ENCODE measurements at regions not wholly inside any gene's neighbourhood (a gene's known extent, or its start where the extent isn't known, plus 50 kb on each side); places are given as distances from the start of the nearest gene placed in this dataset.
A peak's percentile ranks its signal among the peaks of the same experiment; 100 is the strongest.

GRCh38 chr14:51546603-51547258 is 105.0 kb upstream of the FRMD6 start:
- DNase-seq (ENCODE audit: low spot score) = peak; percentile 18

- peak; percentile 97 for DNase-seq (ENCODE audit: low spot score)
These were observed 104.5 kb upstream of the FRMD6 start for GRCh38 chr14:51547260-51547659.

GRCh38 chr14:51547701-51548100 is 104.0 kb upstream of the FRMD6 start:
- DNase-seq (ENCODE audit: low spot score) = peak; percentile 10

GRCh38 chr14:51548187-51548586 is 103.5 kb upstream of the FRMD6 start:
- DNase-seq (ENCODE audit: low spot score) = peak; percentile 12

- no peak for DNase-seq (ENCODE audit: low spot score)
These were observed 101.1 kb upstream of the FRMD6 start for GRCh38 chr14:51550636-51551035.

- DNase-seq (ENCODE audit: low spot score) = no peak
These were observed 99.4 kb upstream of the FRMD6 start for GRCh38 chr14:51552275-51552674.

- DNase-seq (ENCODE audit: low spot score) = no peak
These were observed 98.8 kb upstream of the FRMD6 start for GRCh38 chr14:51552768-51553404.

GRCh38 chr14:51554339-51554920 is 97.3 kb upstream of the FRMD6 start:
- DNase-seq (ENCODE audit: low spot score) = peak; percentile 70

- peak; percentile 54 for DNase-seq (ENCODE audit: low spot score)
These were observed 96.8 kb upstream of the FRMD6 start for GRCh38 chr14:51554953-51555352.

- no peak for DNase-seq (ENCODE audit: low spot score)
These were observed 90.6 kb upstream of the FRMD6 start for GRCh38 chr14:51561141-51561540.

- DNase-seq (ENCODE audit: low spot score) = peak; percentile 31
These were observed 88.9 kb upstream of the FRMD6 start for GRCh38 chr14:51562816-51563215.

GRCh38 chr14:51563560-51563959 is 88.2 kb upstream of the FRMD6 start:
- DNase-seq (ENCODE audit: low spot score) = no peak

GRCh38 chr14:51564460-51564859 is 87.2 kb upstream of the FRMD6 start:
- DNase-seq (ENCODE audit: low spot score) = no peak

- no peak for DNase-seq (ENCODE audit: low spot score)
These were observed 86.6 kb upstream of the FRMD6 start for GRCh38 chr14:51564986-51565604.

GRCh38 chr14:51566831-51567582 is 84.7 kb upstream of the FRMD6 start:
- no peak for DNase-seq (ENCODE audit: low spot score)

GRCh38 chr14:51568366-51568765 is 83.3 kb upstream of the FRMD6 start:
- DNase-seq (ENCODE audit: low spot score) = no peak

- no peak for DNase-seq (ENCODE audit: low spot score)
These were observed 78.1 kb upstream of the FRMD6 start for GRCh38 chr14:51573607-51574006.

- DNase-seq (ENCODE audit: low spot score) = no peak
These were observed 77.7 kb upstream of the FRMD6 start for GRCh38 chr14:51574009-51574408.

GRCh38 chr14:51575349-51576116 is 76.2 kb upstream of the FRMD6 start:
- DNase-seq (ENCODE audit: low spot score) = no peak

- DNase-seq (ENCODE audit: low spot score) = no peak
These were observed 75.6 kb upstream of the FRMD6 start for GRCh38 chr14:51576117-51576430.

GRCh38 chr14:51576879-51577278 is 74.8 kb upstream of the FRMD6 start:
- no peak for DNase-seq (ENCODE audit: low spot score)

GRCh38 chr14:51578853-51579252 is 72.9 kb upstream of the FRMD6 start:
- DNase-seq (ENCODE audit: low spot score) = no peak

Measured in H4 (cell line).